ENCODE measurements at regions not wholly inside any gene's neighbourhood (a gene's known extent, or its start where the extent isn't known, plus 50 kb on each side); places are given as distances from the start of the nearest gene placed in this dataset.

GRCh38 chr3:178393824-178394223 lies 142.4 kb upstream of the KCNMB2 start:
- H3K4me3 ChIP-seq (ENCODE audit: low read length) = no peak overlapping the region
- no peak overlapping the region for H3K4me2 ChIP-seq (ENCODE audit: low read length)
- TF ChIP-seq CTCF (IDR thresholded peaks at IDR 0.05; ENCODE audit: low read depth, low read length, poor library complexity, severe bottlenecking) (no peak), EZH2phosphoT487 (IDR thresholded peaks at IDR 0.05; ENCODE audit: borderline replicate concordance, low read length) (no peak)
- H3K9me3 ChIP-seq (ENCODE audit: control insufficient read depth, insufficient read depth, low read length) = no peaks in the 10 kb centered on the region
- no peaks in the 10 kb centered on the region for H4K20me1 ChIP-seq (ENCODE audit: control insufficient read depth, insufficient read depth, low read depth, low read length)
- no peaks in the 10 kb centered on the region for H3K36me3 ChIP-seq (ENCODE audit: control insufficient read depth, low read length)
- no peak overlapping the region for H3K27ac ChIP-seq (ENCODE audit: low read depth, low read length)
- no peaks in the 10 kb centered on the region for H3K9me2 ChIP-seq (replicated peaks; ENCODE audit: control insufficient read depth, low read length)
- H3K27me3 ChIP-seq (ENCODE audit: control insufficient read depth, low read length) = no peaks in the 10 kb centered on the region
- no peaks in the 10 kb centered on the region for H3K79me2 ChIP-seq (ENCODE audit: control insufficient read depth, low read length)
- no peaks in the 10 kb centered on the region for H3K4me1 ChIP-seq (ENCODE audit: control insufficient read depth, low read length)
- no peaks in the 10 kb centered on the region for H3F3A ChIP-seq (ENCODE audit: control insufficient read depth, insufficient read depth)

- Histone ChIP-seq H3F3A (ENCODE audit: control insufficient read depth, insufficient read depth) (no peaks in the 10 kb centered on the region), H3K4me2 (ENCODE audit: low read length) (no peak overlapping the region), H3K4me3 (ENCODE audit: low read length) (no peak overlapping the region), H3K36me3 (ENCODE audit: control insufficient read depth, low read length) (no peaks in the 10 kb centered on the region), H3K79me2 (ENCODE audit: control insufficient read depth, low read length) (no peaks in the 10 kb centered on the region), H3K27ac (ENCODE audit: low read depth, low read length) (no peak overlapping the region), H4K20me1 (ENCODE audit: control insufficient read depth, insufficient read depth, low read depth, low read length) (no peaks in the 10 kb centered on the region), H3K4me1 (ENCODE audit: control insufficient read depth, low read length) (no peaks in the 10 kb centered on the region), H3K27me3 (ENCODE audit: control insufficient read depth, low read length) (no peaks in the 10 kb centered on the region), H3K9me2 (replicated peaks; ENCODE audit: control insufficient read depth, low read length) (no peaks in the 10 kb centered on the region), H3K9me3 (ENCODE audit: control insufficient read depth, insufficient read depth, low read length) (no peaks in the 10 kb centered on the region)
- TF ChIP-seq EZH2phosphoT487 (IDR thresholded peaks at IDR 0.05; ENCODE audit: borderline replicate concordance, low read length) (no peak), CTCF (IDR thresholded peaks at IDR 0.05; ENCODE audit: low read depth, low read length, poor library complexity, severe bottlenecking) (no peak)
Measured at GRCh38 chr3:178396318-178396717, 139.9 kb upstream of the KCNMB2 start.

- Histone ChIP-seq H3K79me2 (ENCODE audit: control insufficient read depth, low read length) (no peaks in the 10 kb centered on the region), H3K4me2 (ENCODE audit: low read length) (no peak overlapping the region), H3F3A (ENCODE audit: control insufficient read depth, insufficient read depth) (no peaks in the 10 kb centered on the region), H3K4me1 (ENCODE audit: control insufficient read depth, low read length) (no peaks in the 10 kb centered on the region), H3K4me3 (ENCODE audit: low read length) (no peak overlapping the region), H3K9me2 (replicated peaks; ENCODE audit: control insufficient read depth, low read length) (no peaks in the 10 kb centered on the region), H3K27ac (ENCODE audit: low read depth, low read length) (no peak overlapping the region), H3K9me3 (ENCODE audit: control insufficient read depth, insufficient read depth, low read length) (no peaks in the 10 kb centered on the region), H4K20me1 (ENCODE audit: control insufficient read depth, insufficient read depth, low read depth, low read length) (no peaks in the 10 kb centered on the region), H3K36me3 (ENCODE audit: control insufficient read depth, low read length) (no peaks in the 10 kb centered on the region), H3K27me3 (ENCODE audit: control insufficient read depth, low read length) (no peaks in the 10 kb centered on the region)
- TF ChIP-seq CTCF (IDR thresholded peaks at IDR 0.05; ENCODE audit: low read depth, low read length, poor library complexity, severe bottlenecking) (no peak), EZH2phosphoT487 (IDR thresholded peaks at IDR 0.05; ENCODE audit: borderline replicate concordance, low read length) (no peak)
Measured at GRCh38 chr3:178397202-178397601, 139.0 kb upstream of the KCNMB2 start.

- no peak overlapping the region for H3K27ac ChIP-seq (ENCODE audit: low read depth, low read length)
- no peaks in the 10 kb centered on the region for H3K9me2 ChIP-seq (replicated peaks; ENCODE audit: control insufficient read depth, low read length)
- H4K20me1 ChIP-seq (ENCODE audit: control insufficient read depth, insufficient read depth, low read depth, low read length) = no peaks in the 10 kb centered on the region
- H3K27me3 ChIP-seq (ENCODE audit: control insufficient read depth, low read length) = no peaks in the 10 kb centered on the region
- no peaks in the 10 kb centered on the region for H3F3A ChIP-seq (ENCODE audit: control insufficient read depth, insufficient read depth)
- no peaks in the 10 kb centered on the region for H3K36me3 ChIP-seq (ENCODE audit: control insufficient read depth, low read length)
- H3K4me1 ChIP-seq (ENCODE audit: control insufficient read depth, low read length) = no peaks in the 10 kb centered on the region
- no peak overlapping the region for H3K4me3 ChIP-seq (ENCODE audit: low read length)
- no peak overlapping the region for H3K4me2 ChIP-seq (ENCODE audit: low read length)
- no peaks in the 10 kb centered on the region for H3K9me3 ChIP-seq (ENCODE audit: control insufficient read depth, insufficient read depth, low read length)
- TF ChIP-seq EZH2phosphoT487 (IDR thresholded peaks at IDR 0.05; ENCODE audit: borderline replicate concordance, low read length) = no peak
- no peak for TF ChIP-seq CTCF (IDR thresholded peaks at IDR 0.05; ENCODE audit: low read depth, low read length, poor library complexity, severe bottlenecking)
- H3K79me2 ChIP-seq (ENCODE audit: control insufficient read depth, low read length) = no peaks in the 10 kb centered on the region
Measured at GRCh38 chr3:178397836-178398235, 138.4 kb upstream of the KCNMB2 start.
